Midbrain (tissue), 1 donor: ENCODE measurements at regions not wholly inside any gene's neighbourhood (a gene's known extent, or its start where the extent isn't known, plus 50 kb on each side); places are given as distances from the start of the nearest gene placed in this dataset.
A peak's percentile ranks its signal among the peaks of the same experiment; 100 is the strongest.

Source experiments
- DNase-seq: peaks from one replicate; lab custom pipeline; 2025; lab: John Stamatoyannopoulos, UW

- no peak for DNase-seq
Observed at GRCh38 chr1:22315315-22316078, 136.2 kb upstream of the ZBTB40 start.

DNA sequence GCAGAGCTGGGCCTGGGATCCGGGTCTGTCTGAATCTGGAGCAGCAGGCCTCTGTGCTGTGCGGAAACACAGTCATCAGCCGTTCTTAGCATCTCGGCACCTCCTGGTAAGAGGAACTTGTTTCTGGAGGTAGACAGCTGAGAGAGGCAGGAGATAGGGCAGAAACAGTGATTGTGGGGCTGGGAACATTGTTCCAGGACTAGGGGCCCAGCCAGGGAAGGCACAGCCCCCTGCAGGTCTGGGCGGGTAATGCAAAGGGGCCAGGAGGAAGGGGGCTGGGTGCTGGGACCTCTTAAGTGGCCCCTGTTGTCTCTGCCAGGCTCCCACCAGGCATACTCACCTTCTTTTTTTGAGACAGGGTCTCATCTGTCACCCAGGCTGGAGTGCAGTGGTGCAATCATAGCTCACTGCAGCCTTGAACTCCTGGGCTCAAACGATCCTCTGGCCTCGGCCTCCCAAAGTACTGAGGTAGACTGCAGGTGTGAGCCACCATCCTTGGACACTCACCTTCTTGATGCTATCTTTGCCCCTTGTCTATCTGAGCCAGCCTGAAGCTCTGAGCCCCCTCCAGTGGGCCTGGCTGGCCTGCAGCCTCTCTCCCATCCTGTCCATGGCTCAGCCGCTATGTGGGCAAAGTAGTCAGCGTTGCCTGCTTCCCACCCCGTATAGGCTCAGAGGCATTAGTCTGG is 134.3 kb upstream of the ZBTB40 start:
- DNase-seq: no peak

- DNase-seq: no peak
Observed at GRCh38 chr1:22317920-22318243, 133.8 kb upstream of the ZBTB40 start.

DNA sequence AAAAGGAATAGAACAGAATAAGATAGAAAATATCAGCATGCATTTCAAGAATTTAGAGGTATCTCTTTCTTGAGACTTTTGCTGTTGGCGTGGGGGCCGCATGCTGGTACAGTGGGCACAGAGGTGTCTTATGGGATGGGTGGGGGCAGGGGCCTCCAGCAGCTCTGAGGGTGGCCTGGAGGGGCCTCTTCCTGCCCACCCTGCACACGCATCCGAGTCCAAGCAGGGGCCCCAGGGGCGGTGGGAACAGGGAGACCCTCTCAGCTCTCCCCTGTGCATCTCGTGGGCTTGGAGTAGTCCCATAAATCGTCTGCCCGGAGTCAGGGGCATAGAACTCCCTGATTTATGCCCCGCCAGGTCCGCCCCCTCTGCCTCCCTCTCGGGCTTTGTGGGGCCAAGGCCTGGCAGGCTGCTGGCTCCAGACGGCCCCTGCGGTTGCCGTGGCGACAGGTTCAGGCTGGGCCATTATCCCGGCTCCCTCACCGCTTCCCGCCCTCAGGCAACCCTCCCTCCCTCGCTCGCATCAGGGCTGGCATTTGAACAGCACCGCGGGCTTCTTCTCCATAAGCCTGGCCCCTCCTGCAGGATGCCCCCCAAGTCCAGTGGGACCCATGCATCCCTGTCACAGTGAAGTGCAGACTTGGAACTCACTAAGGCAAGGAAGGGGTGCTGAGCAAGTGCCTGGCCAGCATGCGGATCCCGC is 133.2 kb upstream of the ZBTB40 start:
- DNase-seq: peak; percentile 10

DNA sequence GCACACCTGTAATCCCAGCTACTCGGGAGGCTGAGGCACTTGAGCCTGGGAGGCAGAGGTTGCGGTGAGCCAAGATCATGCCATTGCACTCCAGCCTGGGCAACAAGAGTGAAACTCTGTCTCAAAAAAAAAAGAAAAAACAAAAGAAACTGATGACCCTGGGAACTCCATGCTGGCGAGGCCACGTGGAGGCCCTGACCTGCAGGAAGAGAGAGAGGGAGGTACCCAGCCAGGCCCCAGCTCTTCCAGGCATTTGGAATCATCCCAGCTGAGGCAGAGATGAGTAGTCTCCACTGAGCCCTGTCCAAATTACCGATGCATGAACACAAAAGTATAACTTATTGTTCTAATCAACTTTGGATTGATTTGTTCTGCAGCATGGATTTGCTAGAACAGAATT is 132.0 kb upstream of the ZBTB40 start:
- DNase-seq: no peak

DNA sequence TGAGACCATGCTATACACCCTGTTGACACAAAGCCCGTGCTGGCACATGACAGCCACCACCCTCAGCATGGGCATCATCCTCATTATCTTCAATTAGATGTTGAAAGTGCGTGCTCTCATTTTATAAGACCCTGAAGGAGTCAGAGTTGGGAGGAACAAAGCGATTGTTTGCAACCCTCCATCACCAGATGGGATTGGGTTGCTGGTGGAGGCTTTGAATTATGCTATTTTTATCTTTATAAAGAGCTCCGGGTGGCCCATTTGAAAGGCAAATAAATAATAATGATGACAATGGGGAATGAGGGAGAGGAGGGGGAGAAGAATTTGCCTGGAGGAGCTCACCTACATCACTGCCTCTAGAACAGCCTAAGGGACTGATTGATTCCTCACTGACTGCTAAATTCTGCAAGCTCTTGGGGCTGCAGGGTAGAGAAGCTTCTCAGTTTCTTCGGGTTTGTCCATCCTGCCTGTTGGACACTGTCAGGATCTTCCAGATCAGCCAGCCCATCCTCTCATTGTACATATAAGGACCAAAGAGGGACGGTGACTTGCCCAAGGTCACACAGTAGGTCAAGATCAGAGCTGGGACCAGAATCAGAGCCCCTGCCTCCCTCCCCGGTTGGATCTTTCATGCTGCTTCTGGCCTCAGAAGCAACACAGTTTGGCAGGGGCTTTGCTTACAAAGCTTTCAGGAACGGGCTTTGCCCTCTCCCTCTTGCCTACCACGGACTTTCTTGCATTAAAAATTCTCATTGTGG is 130.9 kb upstream of the ZBTB40 start:
- DNase-seq: no peak

GRCh38 chr1:22321917-22322316 is 129.7 kb upstream of the ZBTB40 start:
- no peak for DNase-seq

- DNase-seq: no peak
Observed at GRCh38 chr1:22323141-22323845, 128.4 kb upstream of the ZBTB40 start.

DNA sequence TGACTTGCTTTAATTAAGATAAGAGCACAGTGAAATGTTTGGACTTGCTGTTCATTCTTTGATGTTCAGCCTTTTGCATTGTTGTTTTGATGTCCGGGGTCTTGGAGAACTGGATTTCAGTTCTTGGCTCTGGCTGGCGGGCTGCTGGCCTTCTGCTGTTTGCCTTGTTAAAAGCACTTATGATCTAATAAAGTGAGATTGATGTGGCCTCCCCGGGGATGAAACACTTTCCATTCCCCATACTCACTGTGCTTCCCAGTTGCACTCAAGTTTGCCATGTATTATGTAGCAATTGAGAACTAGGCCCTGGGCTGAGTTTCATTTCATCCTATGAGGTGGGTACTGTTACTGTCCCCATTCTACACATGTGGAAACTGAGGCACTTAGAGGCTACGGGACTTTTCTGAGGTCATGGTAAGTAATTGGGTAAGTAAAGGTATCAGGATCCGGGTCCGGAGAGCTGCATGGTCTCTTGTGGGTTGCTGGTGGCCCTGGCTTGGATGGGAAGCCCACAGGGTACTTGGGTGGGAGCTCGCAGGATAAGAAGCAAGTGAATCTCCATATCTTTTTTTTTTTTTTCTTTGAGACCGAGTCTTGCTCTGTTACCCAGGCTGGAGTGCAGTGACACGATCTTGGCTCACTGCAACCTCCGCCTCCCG is 127.7 kb upstream of the ZBTB40 start:
- DNase-seq: no peak

DNA sequence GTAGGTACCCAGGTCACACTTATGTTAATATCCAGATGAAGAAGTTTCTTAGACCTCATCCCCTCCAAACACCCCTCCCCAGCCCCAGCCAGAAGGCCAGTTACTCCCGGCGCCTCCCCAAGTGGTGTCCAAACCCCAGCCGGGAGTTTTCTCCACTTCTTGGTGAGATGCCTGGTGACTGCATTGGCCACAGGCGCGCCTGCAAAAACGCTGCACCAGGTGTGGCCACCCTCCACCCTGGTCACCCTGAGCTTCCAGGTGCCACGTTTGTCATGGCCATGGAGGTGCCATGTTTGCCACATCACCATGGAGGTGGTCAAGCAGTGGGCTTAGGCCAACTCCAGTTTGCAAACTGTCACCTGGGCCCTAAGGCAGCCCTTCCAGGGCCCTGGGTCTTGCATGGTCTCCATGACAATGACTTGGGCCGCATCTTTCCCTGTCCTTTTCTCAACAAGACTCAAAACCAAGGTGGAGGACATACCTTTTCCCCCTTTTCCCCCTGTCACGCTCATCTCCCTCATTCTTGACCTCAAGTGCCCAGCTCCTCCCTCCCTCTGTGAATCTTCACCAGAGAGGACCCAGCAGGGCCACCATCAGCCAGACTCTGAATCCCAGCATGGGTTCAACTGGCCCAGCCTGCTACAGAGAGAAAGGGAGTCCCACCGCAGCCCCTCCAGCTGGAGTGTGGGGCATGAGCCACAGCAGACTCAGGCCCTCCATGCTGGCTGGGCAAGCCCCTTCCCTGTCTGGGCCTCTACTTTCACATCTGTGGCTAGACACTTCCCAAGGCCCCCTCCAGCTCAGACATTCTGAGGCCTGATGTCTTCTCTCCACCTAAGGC is 125.9 kb upstream of the ZBTB40 start:
- DNase-seq: no peak

- no peak for DNase-seq
Observed at GRCh38 chr1:22326372-22326915, 125.2 kb upstream of the ZBTB40 start.

- DNase-seq: no peak
Observed at GRCh38 chr1:22326931-22327330, 124.7 kb upstream of the ZBTB40 start.

GRCh38 chr1:22327411-22327810 is 124.2 kb upstream of the ZBTB40 start:
- DNase-seq: no peak

- DNase-seq: no peak
Observed at GRCh38 chr1:22328331-22329147, 123.1 kb upstream of the ZBTB40 start.

GRCh38 chr1:22329148-22329515 is 122.5 kb upstream of the ZBTB40 start:
- DNase-seq: no peak

DNA sequence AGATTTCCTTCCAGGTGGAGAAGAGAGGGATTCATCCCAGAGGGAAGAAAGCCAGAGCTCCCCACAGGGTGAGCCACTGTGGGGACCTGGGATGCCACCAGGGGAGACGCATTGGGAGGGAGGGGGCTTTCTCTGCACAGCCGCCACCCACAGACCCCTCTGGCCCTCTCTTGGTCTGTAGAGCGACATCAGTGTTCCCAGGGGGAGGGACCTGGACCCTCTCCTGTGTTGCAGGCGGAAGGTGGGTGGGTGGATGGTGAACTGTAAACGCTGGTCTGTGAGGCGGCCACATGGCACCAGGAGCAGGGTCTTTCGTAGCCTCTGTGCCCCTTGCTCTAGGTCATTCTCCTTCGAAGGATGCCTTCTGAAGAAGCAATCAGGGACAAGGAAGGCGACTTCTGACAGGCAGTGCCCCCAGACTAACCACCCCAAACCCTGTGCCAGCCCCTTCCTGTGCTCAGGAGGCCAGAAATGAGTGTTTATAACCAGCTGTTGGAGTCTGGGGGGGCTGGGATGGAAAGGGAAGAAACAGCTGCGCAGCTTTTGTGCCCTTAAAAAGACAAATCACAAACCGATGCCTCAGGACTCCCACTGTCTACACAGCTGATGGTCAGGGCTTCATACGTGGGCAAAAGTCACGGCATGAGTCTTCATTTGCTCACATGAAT is 121.4 kb upstream of the ZBTB40 start:
- no peak for DNase-seq

GRCh38 chr1:22330760-22331119 is 120.9 kb upstream of the ZBTB40 start:
- DNase-seq: no peak

GRCh38 chr1:22331618-22332423 is 119.8 kb upstream of the ZBTB40 start:
- no peak for DNase-seq
